Activated CD4-positive, alpha-beta T cell treated with anti-CD3 and anti-CD28 coated beads, Interleukin-2, amount 10 ng/mL, durations not matched to agents 24 days and 14 days (primary cell): ENCODE measurements at regions not wholly inside any gene's neighbourhood (a gene's known extent, or its start where the extent isn't known, plus 50 kb on each side); places are given as distances from the start of the nearest gene placed in this dataset.

Experiments
- DNase-seq: peaks from one replicate; pipeline ENCODE4 v3.0.0; 2022
- H3K27ac Mint-ChIP-seq: one replicate; pipeline ENCODE4 v1.8.0; 2022; ENCODE audit warnings: mild to moderate bottlenecking, mixed read lengths
- H3K27me3 Mint-ChIP-seq: one replicate; pipeline ENCODE4 v1.8.0; 2022; ENCODE audit warnings: mixed read lengths
- H3K36me3 Mint-ChIP-seq: one replicate; pipeline ENCODE4 v1.8.0; 2022; ENCODE audit warnings: low read depth, mild to moderate bottlenecking, mixed read lengths
- H3K4me1 Mint-ChIP-seq: one replicate; pipeline ENCODE4 v1.8.0; 2021; ENCODE audit warnings: mixed read lengths
- H3K4me3 Mint-ChIP-seq: one replicate; pipeline ENCODE4 v1.8.0; 2022; ENCODE audit warnings: mild to moderate bottlenecking, moderate library complexity, mixed read lengths
- H3K9me3 Mint-ChIP-seq: one replicate; pipeline ENCODE4 v1.8.0; 2021; ENCODE audit warnings: mixed read lengths
- intact Hi-C: fragments of 100-400 bp; cut with micrococcal nuclease; formaldehyde crosslinking; loops from one replicate; pipeline ENCODE4 v1.15.1; 2023

DNA sequence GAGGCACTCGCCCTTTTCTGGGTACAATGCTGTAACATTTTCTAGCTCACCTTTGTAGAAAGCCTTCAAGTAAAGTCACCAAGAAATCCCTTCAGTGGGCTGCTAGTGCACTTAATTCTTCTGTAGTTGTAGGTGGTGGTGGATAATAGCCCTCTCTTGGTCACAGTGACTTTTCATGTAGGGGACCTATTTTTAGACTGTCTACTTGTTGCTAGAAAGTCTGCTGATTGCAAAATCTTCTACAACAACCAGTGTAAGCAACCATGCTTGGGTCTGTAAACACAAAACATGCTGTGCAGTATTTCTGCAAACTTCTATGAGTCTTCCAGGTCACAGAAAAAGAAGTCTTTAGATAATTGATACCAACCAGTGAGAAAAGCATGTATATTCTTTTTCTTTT is 55.6 kb downstream of the PBDC1 start:
- intact Hi-C loops = no loop called here
- no peaks in the 10 kb centered on the region for H3K9me3 Mint-ChIP-seq
- no peak overlapping the region for H3K4me3 Mint-ChIP-seq
- no peak overlapping the region for H3K27ac Mint-ChIP-seq
- no peaks in the 10 kb centered on the region for H3K36me3 Mint-ChIP-seq
- no peaks in the 10 kb centered on the region for H3K4me1 Mint-ChIP-seq
- no peak for DNase-seq
- H3K27me3 Mint-ChIP-seq = no peaks in the 10 kb centered on the region

DNA sequence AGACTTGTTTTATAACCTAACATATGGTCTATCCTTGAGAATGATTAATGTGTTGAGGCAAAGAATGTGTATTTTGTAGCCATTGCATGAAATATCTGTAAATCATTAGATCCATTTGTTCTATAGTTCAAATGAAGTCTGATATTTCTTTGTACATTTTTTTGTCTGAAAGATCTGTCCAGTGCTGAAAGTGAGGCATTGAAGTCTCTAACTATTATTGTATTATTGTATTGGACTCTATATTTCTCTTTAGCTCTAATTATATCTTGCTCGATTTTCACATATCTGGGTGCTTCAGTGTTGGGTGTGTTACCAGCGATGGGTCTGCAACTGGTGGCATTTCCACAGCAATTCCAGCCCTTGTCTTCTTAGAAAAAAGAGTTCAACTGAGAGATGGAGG is 76.0 kb downstream of the PBDC1 start:
- H3K36me3 Mint-ChIP-seq = no peaks in the 10 kb centered on the region
- no peak overlapping the region for H3K4me3 Mint-ChIP-seq
- intact Hi-C loops = no loop called here
- no peak overlapping the region for H3K27ac Mint-ChIP-seq
- no peak for DNase-seq
- H3K4me1 Mint-ChIP-seq = peaks cover 2% of the 10 kb centered on the region
- no peaks in the 10 kb centered on the region for H3K9me3 Mint-ChIP-seq
- H3K27me3 Mint-ChIP-seq = peaks cover 6% of the 10 kb centered on the region

DNA sequence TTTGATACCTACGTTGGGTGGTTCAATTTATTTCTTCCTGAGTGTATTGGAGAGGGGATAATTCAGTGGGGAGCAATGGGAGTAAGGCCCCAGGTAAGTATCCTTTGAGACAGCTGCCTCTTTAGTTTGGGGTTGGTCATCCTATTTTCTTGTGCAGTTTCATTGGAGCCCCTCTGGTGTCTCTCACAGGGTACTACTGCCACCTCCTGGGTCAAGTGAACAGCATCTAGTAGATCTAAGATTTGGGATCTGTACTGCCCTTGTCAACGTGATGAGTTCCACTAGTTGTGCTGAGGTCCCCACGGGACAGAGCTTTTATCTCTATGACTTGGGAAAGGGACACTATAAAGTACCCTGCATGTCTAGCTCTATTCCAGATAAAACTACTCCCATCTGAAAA is 80.6 kb downstream of the PBDC1 start:
- Mint-ChIP-seq H3K27ac (no peak overlapping the region), H3K36me3 (no peaks in the 10 kb centered on the region), H3K9me3 (no peaks in the 10 kb centered on the region), H3K4me1 (peaks cover 2% of the 10 kb centered on the region), H3K27me3 (peaks cover 5% of the 10 kb centered on the region), H3K4me3 (no peak overlapping the region)
- intact Hi-C loops = loop anchor here (5.0 kb wide), 2 partner anchors 91 to 106 kb away; no protein-coding TSS in a partner anchor
- peak; percentile 75 for DNase-seq

DNA sequence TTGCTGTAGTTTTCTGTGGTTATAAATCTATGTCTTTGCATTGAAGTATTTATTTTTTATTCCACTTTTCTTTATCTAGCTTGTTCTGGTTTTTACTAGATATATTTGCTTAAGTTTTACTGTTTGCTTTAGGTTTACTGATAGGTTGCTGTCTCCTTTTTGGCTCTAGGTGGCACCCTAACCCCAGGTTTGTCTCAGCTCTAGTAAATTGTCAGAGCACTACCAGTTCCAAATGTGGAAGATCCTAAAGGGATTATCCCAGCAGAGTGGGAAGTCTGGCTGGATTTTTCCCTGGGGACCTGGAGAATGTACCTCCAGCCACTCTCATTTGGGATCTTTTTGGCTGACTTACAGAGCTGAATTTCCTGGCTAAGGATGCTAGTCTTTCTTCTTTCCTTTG is 106.1 kb downstream of the PBDC1 start:
- Mint-ChIP-seq H3K9me3 (no peaks in the 10 kb centered on the region), H3K36me3 (no peaks in the 10 kb centered on the region), H3K27me3 (no peaks in the 10 kb centered on the region), H3K4me3 (no peak overlapping the region), H3K27ac (no peak overlapping the region), H3K4me1 (no peaks in the 10 kb centered on the region)
- intact Hi-C loops = loop anchor here (1.0 kb wide), 1 partner anchor 175 kb away; no protein-coding TSS in a partner anchor
- peak; percentile 78 for DNase-seq
